ENCODE measurements at regions not wholly inside any gene's neighbourhood (a gene's known extent, or its start where the extent isn't known, plus 50 kb on each side); places are given as distances from the start of the nearest gene placed in this dataset.

DNA sequence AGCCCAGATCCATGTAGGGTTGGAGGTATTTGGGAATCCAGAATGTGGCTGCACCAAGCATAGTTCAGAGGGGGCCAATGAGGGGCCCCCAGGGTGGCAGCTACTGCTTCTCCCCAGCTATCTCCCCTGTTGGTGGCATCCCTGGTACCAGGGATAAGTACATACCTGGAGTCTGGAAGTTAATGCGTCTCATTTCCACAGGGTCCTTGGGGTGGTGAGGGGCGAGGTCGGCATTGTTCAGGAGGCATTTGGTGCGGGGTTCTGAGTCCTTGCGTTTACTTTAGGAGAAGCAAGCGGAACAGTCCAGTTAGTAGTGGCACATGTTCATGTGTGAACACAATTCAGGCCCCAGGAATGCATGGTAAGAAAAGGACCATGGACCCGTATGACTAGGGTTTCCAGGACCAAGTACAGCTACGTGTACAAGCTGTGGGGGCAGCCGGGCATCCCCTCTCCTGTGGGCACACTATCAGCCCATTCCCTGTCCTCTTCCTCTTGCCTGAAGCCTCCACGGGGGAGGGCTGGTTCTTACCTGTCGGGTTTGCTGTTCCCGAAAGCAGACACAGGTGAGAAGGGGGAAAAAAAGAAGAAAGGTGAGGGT is 122.3 kb downstream of the PTPRS start:
- no peak for DNase-seq (ENCODE audit: low read depth)

GRCh38 chr19:5217171-5217570 is 123.4 kb downstream of the PTPRS start:
- TF ChIP-seq, protein P1, sequence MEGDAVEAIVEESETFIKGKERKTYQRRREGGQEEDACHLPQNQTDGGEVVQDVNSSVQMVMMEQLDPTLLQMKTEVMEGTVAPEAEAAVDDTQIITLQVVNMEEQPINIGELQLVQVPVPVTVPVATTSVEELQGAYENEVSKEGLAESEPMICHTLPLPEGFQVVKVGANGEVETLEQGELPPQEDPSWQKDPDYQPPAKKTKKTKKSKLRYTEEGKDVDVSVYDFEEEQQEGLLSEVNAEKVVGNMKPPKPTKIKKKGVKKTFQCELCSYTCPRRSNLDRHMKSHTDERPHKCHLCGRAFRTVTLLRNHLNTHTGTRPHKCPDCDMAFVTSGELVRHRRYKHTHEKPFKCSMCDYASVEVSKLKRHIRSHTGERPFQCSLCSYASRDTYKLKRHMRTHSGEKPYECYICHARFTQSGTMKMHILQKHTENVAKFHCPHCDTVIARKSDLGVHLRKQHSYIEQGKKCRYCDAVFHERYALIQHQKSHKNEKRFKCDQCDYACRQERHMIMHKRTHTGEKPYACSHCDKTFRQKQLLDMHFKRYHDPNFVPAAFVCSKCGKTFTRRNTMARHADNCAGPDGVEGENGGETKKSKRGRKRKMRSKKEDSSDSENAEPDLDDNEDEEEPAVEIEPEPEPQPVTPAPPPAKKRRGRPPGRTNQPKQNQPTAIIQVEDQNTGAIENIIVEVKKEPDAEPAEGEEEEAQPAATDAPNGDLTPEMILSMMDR (IDR thresholded peaks at IDR 0.05; ENCODE audit: control insufficient read depth, insufficient read depth, low read depth, low read length, missing control alignments) = no peak
- no peak overlapping the region for H3K4me3 ChIP-seq (ENCODE audit: control insufficient read depth, low read depth, low read length)

More for the DNA sequence above, 122.3 kb downstream of the PTPRS start:
- TF ChIP-seq, protein P1 (IDR thresholded peaks at IDR 0.05; ENCODE audit: control insufficient read depth, insufficient read depth, low read depth, low read length, missing control alignments) = no peak
- no peak overlapping the region for H3K4me3 ChIP-seq (ENCODE audit: control insufficient read depth, low read depth, low read length)

DNA sequence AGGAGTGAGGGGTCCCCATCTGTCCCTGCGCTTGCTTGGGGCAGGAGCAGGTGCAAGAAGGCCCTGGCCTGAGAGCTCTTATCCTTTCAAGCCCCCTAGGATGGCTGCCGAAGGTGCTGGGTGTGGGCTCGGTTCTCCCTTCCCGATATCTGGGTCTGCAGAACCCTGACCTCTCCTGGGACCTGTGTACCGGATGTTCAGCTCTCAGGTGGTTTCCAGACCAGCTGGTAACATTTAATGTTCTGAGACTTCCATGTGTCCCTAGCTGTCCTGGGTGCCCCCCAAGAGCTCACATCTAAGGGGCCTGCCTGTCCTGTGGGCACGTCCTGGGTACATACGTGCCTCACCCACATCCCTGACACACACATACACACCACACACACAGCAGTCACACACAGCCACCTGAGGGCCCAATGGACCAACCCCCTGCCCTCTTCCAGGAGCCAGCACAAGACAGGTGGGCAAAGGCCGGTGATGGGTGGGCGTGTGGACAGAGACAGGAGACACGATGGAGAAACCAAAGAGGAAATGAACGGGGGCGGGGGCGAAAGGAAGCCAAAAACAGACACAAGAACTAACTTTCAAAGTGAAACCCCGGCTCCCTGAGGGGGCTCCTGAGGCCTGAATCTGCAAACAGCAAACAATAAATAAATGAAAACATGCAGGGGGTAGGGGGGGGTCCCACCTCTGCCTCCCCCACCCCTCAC is 124.3 kb downstream of the PTPRS start:
- no peak overlapping the region for H3K4me3 ChIP-seq (ENCODE audit: control insufficient read depth, low read depth, low read length)
- DNase-seq (ENCODE audit: low read depth) = no peak
- TF ChIP-seq, protein P1 (IDR thresholded peaks at IDR 0.05; ENCODE audit: control insufficient read depth, insufficient read depth, low read depth, low read length, missing control alignments) = no peak

More at GRCh38 chr19:5217171-5217570, 123.4 kb downstream of the PTPRS start:
- no peak for DNase-seq (ENCODE audit: low read depth)

- DNase-seq (ENCODE audit: low read depth) = no peak
- no peak overlapping the region for H3K4me3 ChIP-seq (ENCODE audit: control insufficient read depth, low read depth, low read length)
- TF ChIP-seq, protein P1 (IDR thresholded peaks at IDR 0.05; ENCODE audit: control insufficient read depth, insufficient read depth, low read depth, low read length, missing control alignments) = no peak
These were observed 125.2 kb downstream of the PTPRS start for GRCh38 chr19:5215431-5215830.

DNA sequence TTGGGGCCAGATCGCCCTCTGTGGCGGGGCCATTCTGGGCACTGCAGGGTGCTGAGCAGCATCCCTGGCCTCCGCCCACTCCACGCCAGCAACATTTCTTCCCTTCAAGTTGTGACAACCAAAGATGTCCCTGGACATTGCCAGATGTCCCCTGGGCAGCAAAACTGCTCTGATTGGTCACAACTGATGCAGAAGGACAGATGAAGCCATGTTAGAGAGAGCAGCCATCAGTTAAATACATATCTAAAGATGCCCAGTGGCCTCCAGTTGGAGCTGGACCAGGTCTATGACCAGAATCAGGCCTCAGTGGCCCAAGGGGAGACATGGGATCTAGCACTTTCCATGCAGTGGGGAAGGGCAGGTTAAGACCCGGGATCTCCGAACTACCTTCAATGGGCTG is 125.7 kb downstream of the PTPRS start:
- TF ChIP-seq, protein P1 (IDR thresholded peaks at IDR 0.05; ENCODE audit: control insufficient read depth, insufficient read depth, low read depth, low read length, missing control alignments) = no peak
- H3K4me3 ChIP-seq (ENCODE audit: control insufficient read depth, low read depth, low read length) = no peak overlapping the region
- DNase-seq (ENCODE audit: low read depth) = no peak

DNA sequence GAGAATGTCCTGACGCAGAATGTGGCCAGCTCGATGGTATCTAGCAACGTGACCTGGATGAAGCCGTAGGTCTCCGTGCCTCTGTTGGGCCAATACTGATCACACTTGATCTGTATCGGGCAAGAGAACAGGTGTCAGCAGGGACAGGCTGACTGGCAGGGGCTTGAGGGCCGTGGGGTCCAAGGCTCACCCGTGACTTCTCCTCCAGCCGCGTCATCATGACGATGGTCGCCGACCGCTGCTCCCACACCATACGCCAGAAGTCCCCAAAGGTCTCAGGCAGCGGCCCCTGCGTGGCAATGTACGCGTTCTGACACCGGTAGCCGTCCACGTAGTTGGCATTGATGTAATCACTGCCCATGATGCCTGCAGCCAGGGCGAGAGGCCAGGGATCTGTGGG is 126.2 kb downstream of the PTPRS start:
- no peak for DNase-seq (ENCODE audit: low read depth)

More for the DNA sequence above, 126.2 kb downstream of the PTPRS start:
- TF ChIP-seq, protein P1 (IDR thresholded peaks at IDR 0.05; ENCODE audit: control insufficient read depth, insufficient read depth, low read depth, low read length, missing control alignments) = no peak
- H3K4me3 ChIP-seq (ENCODE audit: control insufficient read depth, low read depth, low read length) = no peak overlapping the region

Data from AG09309 (cell line).